Kidney epithelial cell (primary cell): ENCODE measurements at regions not wholly inside any gene's neighbourhood (a gene's known extent, or its start where the extent isn't known, plus 50 kb on each side); places are given as distances from the start of the nearest gene placed in this dataset.

Experiments used
- DNase-seq: peaks from one replicate; pipeline ENCODE4 v3.0.0-alpha.2; 2010; ENCODE audit warnings: low read depth
- H3K27me3 ChIP-seq: 2 replicates; pipeline ENCODE4 v1.6.0; 2011; ENCODE audit warnings: low read length; ENCODE audit not compliant: control insufficient read depth, insufficient read depth
- H3K36me3 ChIP-seq: 2 replicates; pipeline ENCODE4 v1.5.1; 2011; ENCODE audit warnings: low read length; ENCODE audit not compliant: control insufficient read depth, insufficient read depth
- H3K4me3 ChIP-seq: 2 replicates; pipeline ENCODE4 v1.5.1; 2011; ENCODE audit warnings: low read depth, mild to moderate bottlenecking, control low read depth, low read length
- CTCF ChIP-seq: IDR thresholded peaks from 2 replicates; pipeline ENCODE4 v1.5.1; 2011; ENCODE audit warnings: mild to moderate bottlenecking, moderate library complexity, low read length, control low read depth, inconsistent platforms; ENCODE audit not compliant: insufficient read depth, poor library complexity, severe bottlenecking

GRCh38 chr4:75232546-75232945, 281.7 kb downstream of the RCHY1 start:
- DNase-seq: no peak
- no peaks in the 10 kb centered on the region for H3K27me3 ChIP-seq
- H3K4me3 ChIP-seq: no peak overlapping the region
- no peak for TF ChIP-seq CTCF
- H3K36me3 ChIP-seq: no peaks in the 10 kb centered on the region

- H3K27me3 ChIP-seq: no peaks in the 10 kb centered on the region
- no peak overlapping the region for H3K4me3 ChIP-seq
- no peak for TF ChIP-seq CTCF
- DNase-seq: no peak
- H3K36me3 ChIP-seq: no peaks in the 10 kb centered on the region
These were observed 284.2 kb downstream of the RCHY1 start for GRCh38 chr4:75229806-75230570.

- Histone ChIP-seq H3K27me3 (no peaks in the 10 kb centered on the region), H3K4me3 (no peak overlapping the region), H3K36me3 (no peaks in the 10 kb centered on the region)
- no peak for TF ChIP-seq CTCF
- no peak for DNase-seq
These were observed 280.6 kb downstream of the PARM1 start for GRCh38 chr4:75213480-75213879.

GRCh38 chr4:75211422-75211821, 278.5 kb downstream of the PARM1 start:
- H3K4me3 ChIP-seq: no peak overlapping the region
- no peaks in the 10 kb centered on the region for H3K36me3 ChIP-seq
- no peaks in the 10 kb centered on the region for H3K27me3 ChIP-seq
- no peak for DNase-seq
- TF ChIP-seq CTCF: no peak

GRCh38 chr4:75207902-75208301, 275.0 kb downstream of the PARM1 start:
- H3K36me3 ChIP-seq: no peaks in the 10 kb centered on the region
- no peak overlapping the region for H3K4me3 ChIP-seq
- H3K27me3 ChIP-seq: no peaks in the 10 kb centered on the region
- no peak for DNase-seq
- TF ChIP-seq CTCF: no peak

- Histone ChIP-seq H3K4me3 (no peak overlapping the region), H3K27me3 (no peaks in the 10 kb centered on the region), H3K36me3 (no peaks in the 10 kb centered on the region)
- DNase-seq: no peak
- TF ChIP-seq CTCF: no peak
These were observed 262.2 kb downstream of the PARM1 start for GRCh38 chr4:75195111-75195510.
